ENCODE measurements at regions not wholly inside any gene's neighbourhood (a gene's known extent, or its start where the extent isn't known, plus 50 kb on each side); places are given as distances from the start of the nearest gene placed in this dataset.

DNA sequence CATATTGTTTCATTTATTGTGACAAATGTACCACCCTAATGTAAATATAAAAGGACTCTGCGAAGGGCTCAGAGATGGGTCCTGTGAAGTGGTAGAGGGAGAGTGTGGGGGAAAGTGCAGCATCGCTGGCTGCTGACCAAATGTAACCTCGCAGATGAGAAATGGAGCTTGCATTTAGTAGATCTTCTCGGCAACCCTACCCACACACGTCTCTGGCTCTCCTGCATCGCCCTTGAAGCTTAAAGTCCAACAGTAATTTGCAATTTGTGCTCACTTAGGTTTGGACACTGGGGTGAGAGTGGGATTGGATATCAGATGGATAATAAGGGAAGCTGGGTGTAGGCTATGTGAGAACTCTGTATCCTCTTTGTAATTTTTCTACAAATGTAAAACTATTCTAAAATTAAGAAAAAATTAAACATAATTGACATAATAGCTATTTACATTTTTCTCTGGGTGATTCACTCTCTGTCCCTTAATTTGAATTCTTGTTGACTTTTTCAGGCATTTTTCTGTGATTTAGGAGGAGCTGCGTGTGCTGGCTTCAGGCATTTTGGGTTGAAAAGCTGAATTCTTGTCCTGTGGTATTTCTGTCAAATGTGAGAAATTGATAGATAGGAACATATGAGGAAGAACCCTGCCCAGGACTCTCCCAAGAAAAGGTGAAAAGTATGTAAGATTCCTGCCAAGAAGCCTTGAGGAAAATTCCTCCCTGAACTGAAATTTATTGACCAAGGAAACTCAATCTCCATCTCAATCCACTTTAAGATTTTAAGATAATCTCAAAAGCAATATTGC lies 524.7 kb upstream of the MCTP2 start:
- DNase-seq = no peak

GRCh38 chr15:93705753-93706455 lies 525.5 kb upstream of the MCTP2 start:
- no peak for DNase-seq

GRCh38 chr15:93703092-93703739 lies 528.1 kb upstream of the MCTP2 start:
- DNase-seq = no peak

- no peak for DNase-seq
These were observed 531.3 kb upstream of the MCTP2 start for GRCh38 chr15:93700051-93700450.

GRCh38 chr15:93694033-93694432 lies 537.3 kb upstream of the MCTP2 start:
- DNase-seq = no peak

DNA sequence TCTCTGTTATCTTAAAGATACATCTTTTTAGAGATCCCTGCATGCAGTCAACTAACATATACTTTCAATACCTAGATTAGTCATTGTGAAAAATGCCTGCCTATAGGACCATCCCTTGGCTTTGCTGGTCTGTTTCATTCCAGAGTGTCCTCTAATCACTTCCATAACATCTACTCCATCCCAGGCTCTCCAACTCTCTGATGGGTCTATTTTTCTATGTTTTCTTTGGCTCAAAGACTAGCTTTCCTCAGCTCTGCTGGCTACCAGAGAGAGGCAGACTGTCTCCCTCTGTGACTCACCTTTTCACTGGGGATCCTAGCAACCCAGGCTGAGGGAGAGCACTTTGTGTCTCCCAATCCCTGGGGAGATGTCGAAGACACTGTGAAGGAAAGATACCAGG lies 547.7 kb upstream of the MCTP2 start:
- DNase-seq = no peak

DNA sequence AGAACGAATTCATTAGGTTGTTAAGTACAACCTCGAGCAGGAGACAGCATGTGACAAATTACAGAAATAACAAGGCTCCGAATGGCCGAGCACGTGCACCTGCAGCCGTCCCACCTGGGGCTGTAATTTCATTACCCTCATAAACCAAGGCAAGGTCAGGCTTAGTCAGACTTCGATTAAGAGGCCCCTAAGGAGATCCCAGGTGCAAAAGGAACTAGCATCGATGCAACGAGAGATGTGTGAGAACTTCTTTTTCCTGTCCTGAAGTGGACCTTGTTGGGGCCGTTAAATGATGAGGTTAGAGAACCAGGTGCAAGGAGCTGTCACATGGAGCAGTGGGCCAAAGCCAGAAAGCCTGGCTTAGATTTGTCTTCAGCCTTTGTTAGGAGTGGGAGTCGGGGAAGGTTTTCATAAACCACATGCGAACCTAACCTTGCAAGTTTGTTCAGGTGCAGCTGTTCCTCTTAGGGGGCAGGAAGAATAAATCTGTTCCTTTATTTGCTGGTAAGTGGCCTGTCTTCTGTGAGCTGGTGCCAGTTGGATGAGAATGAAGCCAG lies 559.9 kb upstream of the MCTP2 start:
- no peak for DNase-seq

GRCh38 chr15:93670931-93671330 lies 560.4 kb upstream of the MCTP2 start:
- no peak for DNase-seq

DNA sequence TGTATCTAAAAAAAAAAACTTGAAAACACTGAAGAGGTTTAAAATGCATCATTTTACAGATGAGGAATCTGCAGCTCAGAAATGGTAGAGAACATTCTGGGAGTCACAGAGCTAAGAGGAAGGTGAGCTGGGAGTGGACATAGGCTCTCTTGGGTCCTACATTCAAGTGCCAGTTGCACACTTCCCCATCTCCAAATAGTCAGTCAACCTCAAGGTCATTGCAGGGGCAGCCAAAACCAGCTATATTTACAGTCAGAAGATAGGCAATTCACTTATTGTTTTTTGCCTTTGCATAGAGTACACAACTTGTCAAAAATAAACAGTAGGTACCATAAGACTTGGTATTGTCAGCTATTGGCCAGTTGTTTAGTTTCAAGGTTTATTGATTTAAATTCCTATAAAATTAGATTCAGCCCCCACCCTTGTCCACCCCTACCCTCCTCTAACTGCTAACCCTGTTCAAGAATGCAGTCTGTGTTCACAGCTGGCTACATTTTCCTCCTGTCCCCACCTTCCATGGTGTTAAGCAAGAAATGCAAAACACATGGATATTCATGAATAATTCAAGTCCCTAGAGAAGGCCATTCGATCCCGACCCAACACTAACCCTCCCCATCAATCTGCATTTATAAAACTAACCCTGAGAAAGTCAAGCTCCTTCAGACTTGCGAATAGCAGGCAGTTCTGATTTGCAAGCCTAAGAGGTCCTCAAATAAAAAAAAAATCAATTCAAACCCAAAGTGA lies 567.0 kb upstream of the MCTP2 start:
- no peak for DNase-seq

DNA sequence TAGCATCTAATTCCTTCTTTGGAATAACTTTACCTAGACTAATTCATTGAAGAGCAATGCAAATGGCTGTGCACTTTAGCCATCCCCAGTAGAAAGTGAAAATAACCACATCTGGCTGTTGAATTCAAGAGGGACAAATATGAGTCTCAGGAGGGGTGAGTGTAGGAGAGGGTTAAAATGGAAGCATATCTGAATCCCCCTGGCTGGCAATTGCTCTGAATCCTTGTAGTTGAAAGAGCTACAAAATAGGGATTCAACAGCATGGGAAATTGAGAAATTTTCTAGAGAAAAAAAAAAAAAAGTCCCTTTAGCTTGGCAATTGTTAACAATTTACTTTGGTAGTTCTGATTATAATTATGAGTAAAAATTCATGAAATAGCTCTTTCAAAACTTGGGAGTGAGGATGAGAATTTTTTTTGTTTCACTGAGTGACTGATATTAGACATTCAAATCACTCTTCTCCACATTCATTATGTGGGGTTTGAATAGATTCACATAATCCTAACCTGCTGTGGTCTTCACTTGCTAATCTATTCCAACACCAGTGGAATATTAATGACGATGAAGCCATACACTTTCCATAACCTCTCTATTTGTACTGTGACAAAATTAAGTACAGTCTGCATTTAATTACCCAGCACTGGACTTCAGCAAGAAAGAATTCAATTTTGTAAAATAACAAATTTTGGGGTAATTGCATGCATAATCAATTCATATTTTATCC lies 569.0 kb upstream of the MCTP2 start:
- no peak for DNase-seq

- DNase-seq = no peak
These were observed 569.2 kb upstream of the RGMA start for GRCh38 chr15:93658026-93658816.

DNA sequence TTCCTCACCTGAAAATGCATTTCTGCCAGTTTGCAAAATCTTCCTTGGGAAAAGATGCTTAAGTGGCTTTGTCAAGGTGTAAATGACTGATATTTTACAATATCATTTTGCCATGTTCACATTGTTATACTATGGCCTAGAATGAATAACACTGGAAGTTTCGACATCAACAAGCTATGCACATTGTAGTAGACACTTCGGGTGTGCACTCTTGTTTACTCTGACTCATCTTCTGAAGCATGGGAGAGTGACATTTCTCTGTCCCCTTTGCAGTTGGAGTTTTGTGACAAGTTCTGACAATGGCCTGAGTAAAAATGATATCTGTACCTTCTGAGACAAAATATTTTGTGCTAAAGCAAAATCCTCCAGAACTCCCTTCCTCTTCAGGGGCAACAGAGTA lies 567.0 kb upstream of the RGMA start:
- DNase-seq = no peak

- no peak for DNase-seq
These were observed 560.8 kb upstream of the RGMA start for GRCh38 chr15:93649691-93650235.

DNA sequence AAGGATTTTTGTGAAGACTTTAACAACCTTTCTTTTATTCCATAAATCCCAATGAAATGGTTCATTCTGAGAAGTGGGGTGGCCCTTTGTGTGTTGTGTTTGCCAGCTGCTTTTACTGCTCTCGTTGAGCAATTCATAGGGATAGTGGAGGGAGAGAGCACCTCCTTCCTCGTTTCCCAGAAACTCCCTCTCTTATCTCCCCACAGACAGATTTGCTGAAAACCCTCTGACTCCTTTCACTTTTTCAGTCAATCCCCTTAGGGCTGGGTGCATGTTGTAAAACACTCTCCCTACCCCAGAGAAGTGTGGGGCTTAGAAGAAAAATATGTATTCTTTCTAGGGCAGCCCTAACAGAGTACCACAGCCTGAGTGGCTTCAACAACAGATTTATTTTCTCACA lies 557.2 kb upstream of the RGMA start:
- no peak for DNase-seq

- no peak for DNase-seq
These were observed 556.6 kb upstream of the RGMA start for GRCh38 chr15:93645594-93645993.

DNA sequence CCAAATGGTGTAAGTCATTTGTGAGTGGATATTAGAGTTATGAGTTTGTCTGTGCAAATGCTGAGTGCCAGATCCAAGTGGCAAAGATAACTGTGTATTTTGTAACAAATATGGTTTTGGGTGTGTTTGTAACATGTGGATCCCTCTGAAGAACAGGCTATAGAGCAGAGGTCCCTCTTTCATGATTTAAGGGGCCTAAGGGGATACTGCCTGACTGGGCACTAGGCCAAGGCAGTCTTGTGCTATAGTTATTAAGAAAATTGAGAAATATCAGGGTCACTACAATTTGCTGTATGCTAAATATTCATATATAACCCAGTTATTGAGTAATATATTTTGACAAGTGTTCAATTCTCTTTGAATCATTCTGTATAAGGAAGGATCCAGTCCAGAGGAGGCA lies 555.6 kb upstream of the RGMA start:
- DNase-seq = no peak

DNA sequence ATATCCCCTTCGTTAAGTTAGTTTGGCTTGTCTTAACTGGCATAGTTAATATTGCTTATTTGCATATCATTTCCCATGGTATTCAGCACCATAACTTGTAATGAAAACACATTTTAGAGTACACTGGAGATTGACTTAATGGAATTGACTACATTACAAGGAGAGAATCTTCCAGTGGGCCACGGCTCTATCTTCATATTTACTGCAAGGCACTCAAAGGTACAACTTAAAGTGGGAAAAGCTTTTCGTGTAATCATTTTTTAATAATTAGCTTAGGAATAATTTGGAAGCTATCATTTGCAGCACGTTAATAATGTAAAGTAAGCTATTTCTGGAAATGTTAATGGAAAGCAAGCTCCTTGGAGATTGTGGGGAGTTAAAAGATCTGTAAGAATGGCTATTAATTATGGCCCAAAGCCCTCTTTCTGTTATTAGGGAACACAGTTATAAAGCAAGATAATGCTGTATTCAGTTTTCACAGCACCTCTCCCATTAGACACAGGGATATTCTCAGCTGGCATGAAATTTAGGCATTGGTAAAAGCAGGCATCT lies 551.5 kb upstream of the RGMA start:
- DNase-seq = no peak

DNA sequence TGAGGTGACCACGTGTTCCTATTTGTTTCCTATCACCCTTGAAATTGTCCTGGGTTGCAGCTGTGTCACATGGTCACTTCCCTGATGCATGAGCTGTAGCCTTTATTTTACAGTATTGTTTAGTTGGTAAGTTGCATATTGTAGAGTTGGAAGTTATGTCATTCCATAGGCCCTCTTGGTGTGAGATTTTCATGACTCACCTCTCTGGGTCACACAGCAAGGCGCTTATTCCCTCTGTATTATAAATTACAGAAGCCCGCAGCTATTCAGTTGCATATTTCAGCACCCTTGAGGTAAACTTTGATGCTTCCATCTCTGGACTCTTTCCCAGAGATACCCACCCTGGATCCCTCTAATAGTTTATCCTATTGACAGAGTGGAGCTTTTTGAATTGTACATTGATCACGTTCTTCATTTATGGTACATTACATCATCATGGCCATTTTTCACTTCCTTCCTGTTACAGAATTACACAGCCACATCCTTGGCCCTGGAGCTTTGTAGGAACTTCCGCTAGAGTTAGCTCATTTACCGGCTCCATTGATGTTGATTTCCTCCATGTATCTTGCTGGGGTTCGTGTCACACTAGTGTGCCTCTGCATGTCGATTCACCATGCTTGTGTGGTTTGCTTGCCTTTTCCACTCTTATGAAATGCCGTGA lies 543.1 kb upstream of the RGMA start:
- no peak for DNase-seq

- DNase-seq = no peak
These were observed 530.6 kb upstream of the RGMA start for GRCh38 chr15:93619597-93619996.

- no peak for DNase-seq
These were observed 528.4 kb upstream of the RGMA start for GRCh38 chr15:93617443-93617842.
